Neural cell (in vitro differentiated cells): ENCODE measurements at regions not wholly inside any gene's neighbourhood (a gene's known extent, or its start where the extent isn't known, plus 50 kb on each side); places are given as distances from the start of the nearest gene placed in this dataset.

Source experiments
- H2AFZ ChIP-seq: fragments of 200-600, 300-800 bp; sonication (generic), shearing (Covaris generic); 2 replicates; pipeline ENCODE4 v1.6.0; 2014; ENCODE audit warnings: low read depth, mild to moderate bottlenecking, antibody characterized with exemption, low read length, moderate library complexity
- H3F3A ChIP-seq: fragments of 200-600 bp; shearing (Covaris generic); 2 replicates; pipeline ENCODE4 v1.6.1; 2016; ENCODE audit warnings: mild to moderate bottlenecking, moderate library complexity, mixed read lengths, antibody characterized with exemption, low read length; ENCODE audit not compliant: insufficient read depth, poor library complexity, severe bottlenecking
- H3K27ac ChIP-seq: fragments of 200-600, 300-800 bp; sonication (generic), shearing (Covaris generic); 2 replicates; pipeline ENCODE4 v1.5.1; 2014; ENCODE audit warnings: mild to moderate bottlenecking, low read length, moderate library complexity
- H3K27me3 ChIP-seq: fragments of 300-800, 200-600 bp; sonication (generic), shearing (Covaris generic); 2 replicates; pipeline ENCODE4 v1.6.0; 2014; ENCODE audit warnings: mild to moderate bottlenecking, low read depth, low read length, moderate library complexity; ENCODE audit not compliant: insufficient read depth
- H3K36me3 ChIP-seq: fragments of 300-800, 200-600 bp; sonication (generic), shearing (Covaris generic); 2 replicates; pipeline ENCODE4 v1.5.1; 2014; ENCODE audit warnings: mild to moderate bottlenecking, antibody characterized with exemption, low read length, moderate library complexity; ENCODE audit not compliant: insufficient read depth
- H3K4me2 ChIP-seq: fragments of 300-800, 200-600 bp; sonication (generic), shearing (Covaris generic); 2 replicates; pipeline ENCODE4 v1.6.0; 2014; ENCODE audit warnings: mild to moderate bottlenecking, low read length
- H3K4me3 ChIP-seq: fragments of 300-800, 200-600 bp; sonication (generic), shearing (Covaris generic); 2 replicates; pipeline ENCODE4 v1.5.1; 2014; ENCODE audit warnings: mild to moderate bottlenecking, low read length, moderate library complexity
- H3K79me2 ChIP-seq: fragments of 200-600 bp; shearing (Covaris generic); replicated peaks from 2 replicates; pipeline ENCODE4 v1.6.0; 2014; ENCODE audit warnings: mild to moderate bottlenecking, low read length, moderate library complexity; ENCODE audit not compliant: insufficient read depth
- H3K9ac ChIP-seq: fragments of 300-800, 200-600 bp; sonication (generic), shearing (Covaris generic); 2 replicates; pipeline ENCODE4 v1.6.1; 2016; ENCODE audit warnings: mild to moderate bottlenecking, low read length, mixed read lengths
- H3K9me2 ChIP-seq: fragments of 200-600 bp; shearing (Covaris generic); 2 replicates; pipeline ENCODE4 v1.6.1; 2016; ENCODE audit warnings: mild to moderate bottlenecking, low read length, mixed read lengths; ENCODE audit not compliant: insufficient read depth
- H3K9me3 ChIP-seq: fragments of 200-600, 300-800 bp; sonication (generic), shearing (Covaris generic); 2 replicates; pipeline ENCODE4 v1.6.1; 2016; ENCODE audit warnings: mild to moderate bottlenecking, mixed run types, low read length, moderate library complexity, mixed read lengths
- H4K20me1 ChIP-seq: fragments of 200-600 bp; shearing (Covaris generic); 2 replicates; pipeline ENCODE4 v1.6.1; 2016; ENCODE audit warnings: mild to moderate bottlenecking, mixed run types; ENCODE audit not compliant: insufficient read depth
- CTCF ChIP-seq: fragments of 450-650 bp; IDR thresholded peaks from 2 replicates; pipeline ENCODE4 v1.5.1; 2014; ENCODE audit warnings: antibody characterized with exemption, mild to moderate bottlenecking, moderate library complexity; ENCODE audit not compliant: poor library complexity, severe bottlenecking
- EP300 ChIP-seq: fragments of 450-650 bp; conservative IDR thresholded peaks from 2 replicates; pipeline ENCODE4 v1.6.1; 2014; ENCODE audit warnings: antibody characterized with exemption, mild to moderate bottlenecking, moderate library complexity; ENCODE audit not compliant: poor library complexity, severe bottlenecking
- EZH2 ChIP-seq: fragments of 200-600, 300-800 bp; shearing (Covaris generic), sonication (generic); IDR thresholded peaks from 2 replicates; pipeline ENCODE4 v1.6.1; 2014; ENCODE audit warnings: antibody characterized with exemption, low read length, borderline replicate concordance, mild to moderate bottlenecking; ENCODE audit not compliant: insufficient read depth, poor library complexity, severe bottlenecking
- MXI1 ChIP-seq: fragments of 450-650 bp; conservative IDR thresholded peaks from 2 replicates; pipeline ENCODE4 v1.6.1; 2014; ENCODE audit warnings: antibody characterized with exemption, mild to moderate bottlenecking; ENCODE audit not compliant: poor library complexity, severe bottlenecking
- POLR2AphosphoS5 ChIP-seq: IDR thresholded peaks from 2 replicates; pipeline ENCODE4 v1.6.1; 2012
- RAD21 ChIP-seq: fragments of 450-650 bp; conservative IDR thresholded peaks from 2 replicates; pipeline ENCODE4 v1.6.1; 2014; ENCODE audit warnings: antibody characterized with exemption, mild to moderate bottlenecking, moderate library complexity
- REST ChIP-seq: IDR thresholded peaks from 2 replicates; pipeline ENCODE4 v1.6.1; 2012; ENCODE audit warnings: borderline replicate concordance
- SMC3 ChIP-seq: fragments of 450-650 bp; conservative IDR thresholded peaks from 2 replicates; pipeline ENCODE4 v1.6.1; 2014; ENCODE audit warnings: antibody characterized with exemption, mild to moderate bottlenecking, moderate library complexity; ENCODE audit not compliant: poor library complexity
- TAF1 ChIP-seq: IDR thresholded peaks from 2 replicates; pipeline ENCODE4 v1.6.1; 2012; ENCODE audit warnings: low read depth

DNA sequence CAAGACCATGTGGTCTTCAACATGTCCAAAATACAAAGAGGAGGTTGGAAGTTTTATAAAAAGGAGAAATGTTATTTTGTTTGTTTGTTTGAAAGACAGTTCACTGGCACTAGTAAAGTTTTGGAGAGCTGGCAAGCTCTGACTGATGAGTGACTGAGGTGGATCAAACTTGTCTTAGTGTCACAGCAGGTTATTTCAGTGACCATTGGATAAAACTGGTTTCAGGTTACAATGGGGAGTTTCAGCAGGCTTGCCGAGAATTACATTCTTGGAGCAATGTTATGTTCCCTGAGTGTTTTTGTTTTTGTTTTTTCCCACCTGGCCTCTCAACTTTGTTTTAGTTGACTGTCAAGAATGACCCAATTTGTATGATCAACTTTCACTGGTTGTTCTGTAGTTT, 414.5 kb upstream of the ARHGEF26 start:
- H3K9me3 ChIP-seq: no peaks in the 10 kb centered on the region
- H3K27ac ChIP-seq: no peak overlapping the region
- no peak overlapping the region for H3K4me3 ChIP-seq
- no peak for TF ChIP-seq TAF1
- no peak for TF ChIP-seq CTCF
- TF ChIP-seq EP300: no peak
- TF ChIP-seq MXI1: no peak
- TF ChIP-seq POLR2AphosphoS5: no peak
- TF ChIP-seq EZH2: no peak
- TF ChIP-seq SMC3: no peak
- no peak for TF ChIP-seq REST
- TF ChIP-seq RAD21: no peak
- no peaks in the 10 kb centered on the region for H3K27me3 ChIP-seq
- H3K9ac ChIP-seq: no peak overlapping the region
- H3K9me2 ChIP-seq: no peaks in the 10 kb centered on the region
- no peak overlapping the region for H3K4me2 ChIP-seq
- H3F3A ChIP-seq: no peaks in the 10 kb centered on the region
- H3K79me2 ChIP-seq: no peaks in the 10 kb centered on the region
- H2AFZ ChIP-seq: no peak overlapping the region
- no peaks in the 10 kb centered on the region for H4K20me1 ChIP-seq
- no peaks in the 10 kb centered on the region for H3K36me3 ChIP-seq

DNA sequence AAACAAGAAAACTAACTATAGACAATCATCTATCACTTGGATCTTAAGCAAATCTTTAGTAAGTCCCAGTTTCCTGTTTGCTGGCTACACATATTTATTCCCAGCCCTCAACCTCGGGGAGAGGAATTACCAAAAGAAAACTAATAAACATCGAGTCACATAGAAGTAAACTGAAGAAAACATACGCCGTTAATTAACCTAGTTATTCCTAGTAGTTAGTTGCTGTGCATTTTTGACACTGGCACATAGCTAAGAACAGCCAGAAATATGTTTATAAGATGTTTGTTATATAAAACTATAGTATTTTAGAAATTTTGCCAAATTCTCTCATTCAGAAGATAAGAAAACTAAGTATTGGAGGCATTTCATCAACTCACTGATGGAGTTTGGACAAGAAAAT, 407.2 kb upstream of the ARHGEF26 start:
- no peaks in the 10 kb centered on the region for H3K36me3 ChIP-seq
- no peaks in the 10 kb centered on the region for H4K20me1 ChIP-seq
- TF ChIP-seq TAF1: no peak
- no peak for TF ChIP-seq RAD21
- no peak for TF ChIP-seq CTCF
- H3K4me2 ChIP-seq: no peak overlapping the region
- no peaks in the 10 kb centered on the region for H3K79me2 ChIP-seq
- H3K9me3 ChIP-seq: no peaks in the 10 kb centered on the region
- H3F3A ChIP-seq: no peaks in the 10 kb centered on the region
- H3K27me3 ChIP-seq: no peaks in the 10 kb centered on the region
- no peak overlapping the region for H2AFZ ChIP-seq
- H3K9ac ChIP-seq: no peak overlapping the region
- no peak overlapping the region for H3K4me3 ChIP-seq
- H3K9me2 ChIP-seq: no peaks in the 10 kb centered on the region
- H3K27ac ChIP-seq: no peak overlapping the region
